ENCODE measurements at regions not wholly inside any gene's neighbourhood (a gene's known extent, or its start where the extent isn't known, plus 50 kb on each side); places are given as distances from the start of the nearest gene placed in this dataset.

DNA sequence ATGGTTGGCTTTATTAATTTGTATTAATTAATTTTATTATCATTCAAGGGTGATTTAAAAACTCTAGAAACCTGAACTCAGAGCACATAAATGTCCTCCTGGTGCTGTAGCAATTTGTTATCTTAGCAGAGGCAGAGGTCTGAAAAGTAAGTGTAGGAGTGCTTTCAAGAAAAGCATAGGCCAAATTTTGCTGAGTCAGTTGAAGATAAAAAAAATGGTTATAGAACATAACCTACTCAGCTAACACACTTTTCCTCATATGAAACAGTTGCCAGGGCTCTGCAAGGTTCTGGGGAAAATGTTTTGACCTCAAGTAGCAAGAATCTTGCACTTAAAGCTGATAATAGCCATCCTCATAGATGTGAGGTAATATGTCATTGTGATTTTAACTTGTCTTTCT lies 53.5 kb upstream of the CHODL start:
- peak; percentile 77 for DNase-seq

DNA sequence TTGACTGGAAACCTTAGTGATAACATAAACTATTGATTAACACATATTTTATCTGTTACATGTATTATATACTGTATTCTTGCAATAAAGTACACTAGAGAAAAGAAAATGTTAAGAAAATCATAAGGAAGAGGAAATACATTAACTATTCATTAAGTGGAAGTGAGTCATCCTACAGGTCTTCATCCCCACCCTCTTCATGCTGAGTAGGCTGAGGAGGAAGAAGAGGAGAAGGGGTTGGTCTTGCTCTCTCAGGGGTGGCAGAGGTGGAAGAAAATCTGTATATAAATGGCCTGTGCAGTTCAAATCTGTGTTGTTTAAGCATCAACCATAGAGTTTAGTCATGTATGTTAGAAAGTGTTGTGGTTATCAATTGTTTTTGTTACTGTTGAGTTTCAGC lies 66.1 kb upstream of the CHODL start:
- no peak for DNase-seq

DNA sequence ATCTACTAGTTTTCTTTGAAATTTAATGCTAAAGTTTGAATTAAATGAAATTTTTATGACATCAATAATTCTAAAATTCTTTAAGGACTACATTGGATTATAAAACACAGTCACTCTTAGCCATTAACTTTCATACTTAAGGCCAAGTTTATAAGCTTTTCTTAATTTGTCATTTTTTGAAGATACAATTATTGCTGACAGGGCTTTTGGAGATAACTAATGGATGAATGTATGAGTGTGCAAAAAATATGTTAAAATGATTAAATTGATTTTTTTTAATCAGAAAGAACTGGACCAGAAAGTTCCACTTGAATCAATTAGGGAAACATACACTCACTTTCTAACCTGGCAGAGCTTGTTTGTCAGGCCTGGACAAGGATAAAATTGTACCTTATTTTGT lies 70.3 kb upstream of the CHODL start:
- DNase-seq: no peak

DNA sequence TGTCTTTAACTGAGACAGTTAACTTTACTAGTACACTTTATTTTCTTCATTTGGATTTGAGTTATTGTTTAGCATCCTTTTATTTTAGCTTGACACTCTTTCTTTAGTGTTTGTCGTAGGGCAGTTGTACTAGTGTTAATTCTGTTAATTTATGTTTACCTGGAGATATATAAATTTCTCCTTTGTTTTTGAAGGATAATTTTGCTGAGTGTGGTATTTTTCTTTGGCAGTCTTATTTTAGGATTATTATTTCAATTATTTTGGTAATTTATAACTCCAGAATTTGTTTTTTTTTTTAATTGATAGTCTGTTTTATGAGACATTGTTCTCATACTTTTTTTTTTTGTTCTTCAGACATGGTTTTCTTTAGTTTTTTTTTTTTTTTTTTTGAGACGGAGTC lies 73.8 kb upstream of the CHODL start:
- no peak for DNase-seq

DNA sequence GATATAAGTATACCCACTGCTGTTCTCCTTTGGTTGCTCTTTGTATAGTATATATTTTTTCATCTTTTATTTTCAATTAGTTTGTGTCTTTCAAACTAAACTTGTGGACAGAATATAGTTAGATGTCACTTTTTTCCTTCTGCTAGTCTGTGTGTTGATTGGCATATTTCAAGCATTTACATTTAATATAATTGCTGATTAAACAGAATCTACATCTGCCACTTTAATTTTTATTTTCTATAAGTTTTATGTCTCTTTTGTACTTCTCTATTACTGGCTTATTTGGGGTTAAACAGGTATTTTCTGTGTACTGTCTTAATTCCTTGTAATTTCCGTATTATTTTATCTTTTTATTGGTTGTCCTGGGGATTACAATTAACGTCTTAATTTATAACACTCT lies 74.4 kb upstream of the CHODL start:
- DNase-seq: no peak

DNA sequence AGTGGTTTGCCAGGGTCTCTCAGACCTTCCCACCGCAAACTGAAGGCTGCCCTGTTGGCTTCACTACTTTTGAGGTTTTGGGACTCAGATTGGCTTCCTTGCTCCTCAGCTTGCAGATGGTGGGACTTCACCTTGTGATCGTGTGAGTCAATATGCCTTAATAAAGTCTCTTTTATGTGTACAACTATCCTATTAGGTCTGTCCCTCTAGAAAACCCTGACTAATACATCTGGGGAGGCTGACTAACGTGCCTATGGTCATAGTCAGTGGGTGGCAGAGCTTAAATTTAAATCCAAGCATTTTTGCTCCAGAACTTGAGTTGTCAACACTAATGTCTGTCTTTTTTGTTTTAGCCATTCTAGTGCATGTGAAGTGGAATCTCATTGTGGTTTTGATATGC lies 76.5 kb upstream of the CHODL start:
- no peak for DNase-seq

DNA sequence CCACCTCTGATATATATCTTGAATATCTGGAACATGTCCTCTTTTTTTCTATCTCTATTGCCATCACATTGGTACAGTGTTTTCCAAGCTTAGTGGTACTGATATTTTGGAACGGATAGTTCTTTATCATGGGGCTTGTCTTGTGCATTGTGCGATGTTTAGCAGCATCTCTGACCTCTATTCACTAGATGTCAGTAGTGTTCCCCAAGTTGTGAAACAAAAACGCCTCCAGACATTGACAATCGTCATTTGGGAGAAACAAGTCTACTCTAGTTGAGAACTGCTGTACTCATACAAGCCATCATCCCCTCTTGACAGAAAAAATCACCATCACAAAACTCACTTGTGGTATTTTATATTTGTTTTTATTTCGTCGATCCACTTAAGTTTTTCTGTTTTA lies 79.7 kb upstream of the CHODL start:
- DNase-seq: no peak

DNA sequence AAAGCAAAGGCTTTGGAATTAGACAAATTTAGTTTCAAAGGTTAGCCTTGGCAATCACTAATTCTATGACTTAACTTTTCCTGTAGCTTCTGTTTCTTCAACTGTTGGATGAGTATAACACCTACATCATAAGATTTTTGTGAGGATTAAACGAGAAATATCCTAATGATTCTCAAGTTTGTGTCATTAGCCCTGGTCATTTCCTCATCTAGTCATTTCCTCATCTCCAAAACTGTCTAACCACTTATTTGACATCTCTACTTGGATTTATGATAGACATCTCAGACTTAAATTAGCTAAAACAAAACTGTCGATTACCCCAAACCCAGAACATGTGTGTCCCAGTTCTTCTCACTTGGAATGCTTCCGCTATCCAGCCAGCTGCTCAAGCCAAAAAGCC lies 80.2 kb upstream of the CHODL start:
- no peak for DNase-seq

DNA sequence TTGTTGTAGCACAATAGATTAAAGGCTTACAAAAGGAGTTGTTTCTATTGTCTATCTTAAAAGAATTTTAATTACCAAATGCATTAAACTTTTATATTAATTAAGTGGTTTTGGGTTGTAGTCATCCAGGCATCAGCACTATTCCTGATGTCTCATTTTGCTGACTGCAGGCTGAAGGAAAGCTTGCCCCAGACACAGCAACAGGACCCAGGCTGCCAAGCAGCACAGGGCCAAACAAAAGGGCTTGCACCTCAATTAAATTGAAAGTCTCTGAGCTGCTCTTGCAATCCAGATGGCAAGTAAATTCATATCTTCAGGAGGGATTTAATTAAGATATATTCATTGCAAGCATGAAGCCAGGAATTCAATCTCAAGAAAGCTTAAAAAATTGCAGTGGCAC lies 80.7 kb upstream of the CHODL start:
- DNase-seq: no peak

DNA sequence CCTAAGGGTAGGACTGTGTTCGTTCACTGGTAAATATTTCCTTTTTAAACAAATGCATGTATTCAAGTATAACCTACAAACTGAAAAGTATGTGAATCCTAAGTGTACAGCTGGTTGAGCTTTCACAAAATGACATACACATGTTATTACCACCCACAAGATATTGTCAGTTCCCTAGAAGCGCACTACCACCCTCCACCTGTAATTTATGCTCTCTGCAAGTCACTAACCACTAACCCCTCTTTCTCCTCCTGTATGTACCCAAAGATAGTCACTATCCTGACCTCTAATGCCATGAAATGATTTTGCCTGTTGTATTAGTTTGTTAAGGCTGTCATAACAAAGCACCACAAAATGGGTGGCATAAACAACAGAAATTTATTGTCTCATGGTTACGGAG lies 82.8 kb upstream of the CHODL start:
- no peak for DNase-seq

DNA sequence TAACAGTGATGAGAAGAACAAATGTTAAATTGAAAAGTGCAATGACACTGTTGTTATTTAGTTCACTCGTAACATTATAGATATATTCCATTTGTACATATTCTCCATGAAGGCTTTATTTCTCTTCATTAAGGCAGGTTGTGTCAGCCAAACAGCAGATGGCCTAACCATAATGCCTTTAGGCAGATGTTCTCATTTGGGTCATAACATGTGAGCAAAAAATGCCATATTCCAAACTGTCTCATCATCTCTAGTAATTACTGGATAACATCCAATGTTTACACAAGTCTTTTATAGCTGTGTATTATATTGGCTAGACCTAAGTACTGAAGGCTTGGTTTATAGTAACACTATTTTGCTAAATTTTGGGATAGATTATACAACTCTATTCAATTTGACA lies 87.2 kb upstream of the CHODL start:
- no peak for DNase-seq

DNA sequence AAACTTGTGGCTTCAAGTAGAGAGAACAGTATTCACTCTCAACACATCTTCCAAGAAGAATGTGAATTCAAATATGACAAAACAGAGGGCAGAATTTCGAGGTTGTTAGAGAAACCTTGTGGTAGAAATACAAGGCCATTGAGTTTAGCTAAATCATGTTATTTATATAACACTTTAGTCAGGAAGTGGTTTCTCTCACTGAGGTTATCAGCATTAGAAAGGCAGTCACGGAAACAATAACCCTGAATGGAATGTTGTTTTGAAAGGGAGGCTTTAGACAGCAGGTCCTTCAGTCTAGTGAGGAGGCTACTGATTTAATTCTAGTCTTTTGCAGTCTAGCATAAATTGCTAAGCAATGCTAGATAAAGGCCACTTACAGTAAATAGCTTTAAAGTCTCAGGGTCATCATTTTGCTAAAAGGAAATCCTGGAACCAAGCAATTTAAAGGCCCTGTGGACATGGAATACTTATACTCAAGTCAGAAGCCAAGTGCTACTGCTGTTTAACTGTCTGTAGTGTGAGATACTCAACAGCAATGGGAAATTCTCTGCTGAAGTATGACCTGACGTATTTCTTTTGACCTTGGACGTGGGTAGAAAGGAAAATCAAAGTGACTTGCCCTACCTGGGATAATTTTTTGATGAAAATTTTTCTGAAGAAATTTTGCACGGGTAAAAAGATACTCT lies 89.0 kb upstream of the CHODL start:
- peak; percentile 94 for DNase-seq

DNA sequence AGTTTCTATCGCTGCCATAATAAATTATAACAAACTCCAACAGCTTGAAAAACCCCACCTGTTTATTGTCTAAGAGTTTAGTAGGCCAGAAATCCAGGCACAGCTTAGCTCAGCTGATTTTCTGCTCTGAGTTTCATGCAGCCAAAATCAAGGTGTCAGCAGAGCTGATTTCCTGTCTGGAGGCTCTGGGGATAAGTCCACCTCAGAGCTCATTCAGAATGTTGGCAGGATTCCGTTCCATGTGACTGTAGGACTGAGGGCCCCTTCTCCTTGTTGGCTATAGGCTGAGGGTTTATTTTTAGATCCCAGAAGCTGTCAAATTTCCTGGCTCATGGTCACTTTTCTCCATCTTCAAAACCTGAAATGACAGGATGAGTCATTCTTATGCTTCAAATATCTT lies 91.6 kb upstream of the CHODL start:
- DNase-seq: no peak

DNA sequence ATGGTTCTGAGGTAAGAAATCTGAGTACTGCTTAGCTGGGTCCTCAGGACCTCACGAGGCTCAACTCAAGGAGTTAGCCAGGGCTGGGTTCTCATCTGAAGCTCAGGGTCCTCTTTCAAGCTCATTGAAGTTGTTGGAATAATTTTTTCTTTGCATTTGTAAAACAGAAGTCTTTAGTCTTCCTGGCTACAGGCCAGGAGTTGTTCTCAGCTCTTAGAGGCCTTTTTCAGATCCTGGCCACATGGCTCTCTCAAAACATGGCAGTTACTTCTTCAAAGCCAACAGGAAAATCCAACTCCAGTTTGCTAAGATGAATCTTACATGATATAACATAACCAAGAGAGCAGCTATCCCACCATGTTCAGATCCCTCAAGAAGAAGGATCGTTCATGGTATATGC lies 92.3 kb upstream of the CHODL start:
- no peak for DNase-seq

DNA sequence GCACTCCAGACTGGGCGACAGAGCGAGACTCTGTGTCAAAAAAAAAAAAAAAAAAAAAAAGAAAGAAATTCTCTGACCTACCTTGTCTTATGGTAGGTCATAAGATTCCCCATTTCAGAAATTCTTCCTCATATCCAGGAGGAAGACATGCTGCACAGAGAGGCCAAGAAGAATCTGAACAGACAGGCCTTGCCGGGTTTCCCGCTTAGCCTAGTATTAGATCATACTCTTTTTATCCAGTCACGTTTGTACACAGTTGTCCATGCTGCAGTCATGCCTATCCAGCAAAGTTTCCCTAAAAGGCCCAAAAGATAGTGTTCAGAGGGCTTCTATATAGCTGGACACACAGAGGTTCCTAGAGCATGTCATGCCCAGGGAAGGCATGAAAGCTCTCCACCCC lies 93.6 kb upstream of the CHODL start:
- no peak for DNase-seq

DNA sequence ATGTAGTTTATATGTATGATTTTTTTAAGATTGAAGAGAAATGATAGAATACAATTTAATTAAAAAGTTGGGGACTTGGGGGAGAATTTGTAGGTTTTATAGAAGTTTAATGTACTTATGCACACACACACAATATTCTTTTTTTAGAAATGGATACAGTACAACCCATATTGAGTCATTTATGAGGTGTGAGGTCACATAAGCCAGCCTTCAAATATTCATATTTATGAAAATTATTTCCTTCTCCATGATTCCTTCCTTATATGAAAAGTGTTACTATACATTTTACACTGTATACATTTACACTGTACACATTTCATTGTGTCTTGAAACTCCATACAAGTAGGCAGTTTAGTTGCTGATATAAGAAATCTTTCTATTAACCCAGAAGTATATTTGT lies 96.2 kb upstream of the CHODL start:
- DNase-seq: no peak

DNA sequence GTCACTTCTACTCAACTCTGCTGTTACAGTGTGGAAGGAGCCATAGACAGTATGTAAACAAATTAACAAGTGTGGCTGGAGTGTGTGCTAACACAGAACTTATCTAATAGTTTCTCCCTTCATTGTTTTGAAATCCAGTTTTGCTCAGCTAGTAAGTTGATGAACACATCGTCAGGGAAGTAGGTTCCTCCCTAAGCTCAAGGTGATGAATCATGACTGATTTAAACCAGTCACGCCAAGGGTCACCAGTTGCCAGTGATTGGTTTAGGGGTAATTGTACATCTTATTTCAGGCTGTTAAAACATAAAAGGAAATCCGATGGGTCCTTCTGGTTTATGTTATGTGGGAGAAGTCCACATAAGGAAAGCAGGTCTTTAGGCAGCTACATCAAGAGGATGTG lies 97.0 kb upstream of the CHODL start:
- no peak for DNase-seq

DNA sequence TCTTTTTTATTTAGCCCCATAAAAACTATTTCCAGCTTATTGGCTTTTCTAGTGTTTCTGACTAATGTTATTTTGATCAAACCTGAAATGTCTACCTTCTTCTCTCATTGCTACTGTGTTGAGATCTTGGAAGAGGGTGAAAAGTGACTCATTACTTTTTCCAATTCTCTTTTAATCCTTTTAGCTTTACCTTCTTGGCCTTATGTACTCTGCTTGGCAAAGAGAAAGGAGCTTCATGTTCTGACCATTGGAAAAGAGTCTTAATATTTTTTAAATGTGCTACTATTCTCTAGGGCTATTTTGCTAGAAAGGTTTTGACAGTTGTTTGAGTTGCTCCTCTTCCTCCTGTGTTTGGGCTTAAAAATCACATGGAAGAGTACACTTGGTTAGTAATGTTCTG lies 97.8 kb upstream of the CHODL start:
- no peak for DNase-seq

DNA sequence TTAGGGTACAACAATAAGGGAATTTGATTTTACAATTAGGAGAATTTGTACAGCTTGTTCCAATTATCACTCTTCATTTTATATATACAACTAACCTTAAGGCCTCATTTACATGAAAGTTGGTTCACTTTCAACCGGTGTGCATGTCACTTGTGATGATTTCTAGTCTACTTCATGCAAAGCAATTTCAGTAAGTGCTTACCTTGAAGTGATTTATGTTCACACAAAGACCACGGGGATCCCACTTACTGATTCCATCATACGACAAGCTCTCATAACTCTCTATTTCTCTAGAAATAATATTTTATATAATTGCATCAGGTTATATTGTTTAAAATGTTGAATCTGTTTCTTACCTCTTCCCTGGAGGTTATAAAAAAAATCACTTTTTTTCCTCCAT lies 100.3 kb upstream of the CHODL start:
- no peak for DNase-seq

DNA sequence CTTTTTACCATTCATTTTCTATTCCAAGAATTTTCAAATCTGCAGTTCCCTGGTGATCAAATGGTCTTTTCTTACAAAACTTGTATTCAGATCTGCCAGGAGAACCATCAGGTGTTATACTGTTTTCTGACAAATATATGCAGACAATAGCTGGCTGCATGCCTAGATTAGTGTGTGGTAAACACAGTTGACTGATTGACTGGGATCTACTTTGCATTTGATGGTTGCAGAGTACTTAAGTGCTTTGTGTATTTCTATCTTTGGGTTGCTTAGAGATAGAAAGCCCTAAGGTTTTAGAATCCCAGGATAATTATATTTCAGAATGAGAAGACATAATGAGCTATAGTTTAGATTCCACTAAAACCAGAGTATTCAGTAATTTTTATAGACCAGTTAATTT lies 102.0 kb upstream of the CHODL start:
- DNase-seq: no peak

DNA sequence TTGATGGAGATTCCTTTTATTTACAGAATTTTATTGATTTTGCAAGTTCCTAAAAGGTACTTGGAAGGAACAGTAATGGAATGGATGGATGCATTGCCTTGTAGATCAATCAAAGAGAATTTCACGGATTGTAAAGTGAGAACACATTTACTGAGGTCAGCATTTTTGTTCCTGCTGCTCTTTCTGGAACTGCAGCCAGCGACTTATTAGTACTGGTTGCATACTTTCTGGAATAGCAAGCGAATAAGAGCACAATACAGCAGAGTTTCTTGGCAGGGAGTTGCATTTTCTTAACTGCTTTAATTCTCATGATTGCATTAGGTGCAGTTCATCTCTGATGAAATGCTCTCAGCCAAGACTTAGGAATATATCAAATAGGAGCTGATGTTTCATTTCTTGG lies 106.1 kb upstream of the CHODL start:
- no peak for DNase-seq

DNA sequence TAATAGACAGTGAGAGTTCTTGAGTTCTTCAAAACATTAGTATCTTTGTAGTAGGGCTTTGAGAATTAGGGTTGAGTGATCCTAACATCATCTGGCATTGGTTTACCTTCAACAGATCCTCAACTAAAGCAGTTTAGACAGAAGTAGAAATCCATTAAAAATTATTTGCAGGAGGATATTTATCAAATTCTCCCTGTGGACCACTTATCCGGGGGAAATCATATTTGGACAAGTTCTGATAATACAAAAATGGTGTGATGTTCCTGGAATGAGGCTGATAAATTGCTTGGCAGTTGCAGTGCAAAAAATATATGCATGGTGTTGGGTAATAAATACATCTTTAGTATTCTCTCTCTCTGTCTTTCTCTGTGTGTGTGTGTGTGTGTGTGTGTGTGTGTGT lies 115.1 kb upstream of the CHODL start:
- DNase-seq: no peak

DNA sequence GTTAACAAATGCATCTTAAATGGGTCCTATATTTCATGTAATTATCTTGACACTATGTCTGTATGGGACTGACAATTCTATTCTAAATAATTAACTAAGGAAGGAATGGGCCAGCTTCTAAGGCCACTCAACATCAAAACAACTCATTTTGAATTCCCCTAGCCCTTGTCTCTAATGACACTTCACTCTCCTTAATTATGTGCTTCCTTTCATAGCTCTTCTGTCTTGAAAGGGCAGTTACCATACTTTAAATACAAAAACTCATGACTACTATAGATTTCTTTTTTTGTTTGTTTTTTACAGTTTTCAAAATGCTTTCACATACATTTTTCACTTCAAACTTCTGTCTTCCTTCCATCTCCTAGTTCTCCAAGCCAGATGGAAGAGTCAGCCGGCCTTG lies 126.1 kb upstream of the CHODL start:
- DNase-seq: no peak

DNA sequence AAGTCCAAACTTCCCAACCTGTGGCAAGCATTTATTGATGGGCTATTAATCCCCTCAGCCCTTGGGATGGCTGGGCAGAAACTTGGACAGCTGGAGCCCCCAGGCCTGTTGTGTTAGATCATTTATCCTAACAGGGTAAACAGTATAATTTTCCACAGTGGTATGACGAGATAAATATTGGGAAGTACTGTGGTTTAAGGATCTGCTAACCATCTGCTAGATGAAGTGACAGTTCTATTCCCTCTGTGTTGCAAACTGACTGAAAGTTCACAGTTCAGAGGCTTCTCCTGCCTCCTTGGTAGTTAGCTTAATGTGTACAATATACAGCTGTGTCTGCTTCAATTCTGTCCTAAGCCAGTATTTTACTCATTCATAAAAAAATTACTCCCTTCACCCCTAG lies 127.5 kb upstream of the CHODL start:
- no peak for DNase-seq

DNA sequence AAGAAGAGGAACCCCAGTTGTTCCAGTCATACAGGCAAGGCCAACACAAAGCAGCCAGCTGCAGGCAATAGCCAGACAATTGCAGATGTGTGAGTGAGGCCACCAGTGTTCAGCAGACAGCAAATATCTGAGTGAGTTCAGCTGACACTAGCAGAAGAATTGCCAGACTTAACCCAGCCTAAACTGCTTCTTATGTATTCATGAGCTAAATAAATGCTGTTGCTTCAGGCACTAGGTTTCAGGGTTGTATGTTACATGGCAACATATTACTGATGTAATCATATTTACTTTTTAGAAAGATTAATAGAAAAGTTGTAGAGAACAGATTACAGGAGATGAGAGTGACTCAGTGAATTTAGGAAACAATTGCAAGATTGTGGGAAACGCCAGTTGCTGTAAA lies 129.8 kb upstream of the CHODL start:
- no peak for DNase-seq

DNA sequence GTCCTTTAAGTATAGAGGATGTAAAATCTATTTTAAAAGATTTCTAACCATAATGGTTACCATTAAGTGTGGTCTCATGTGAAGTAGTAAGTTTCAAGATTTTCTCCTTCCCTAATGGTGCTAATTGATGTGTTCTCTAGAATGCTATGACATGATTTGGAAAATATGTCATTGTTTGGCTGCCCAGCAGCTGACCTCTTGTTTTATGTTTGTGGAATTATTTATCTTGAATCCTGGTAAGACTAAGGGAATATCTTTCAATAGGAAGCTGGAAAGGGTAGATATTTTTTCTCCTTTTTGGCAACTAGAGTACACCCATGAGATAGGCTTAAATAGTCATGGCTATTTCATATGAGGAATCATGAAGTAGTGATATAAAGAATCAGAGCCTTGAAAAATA lies 139.8 kb upstream of the CHODL start:
- DNase-seq: no peak
